Astrocyte (in vitro differentiated cells and primary cell): ENCODE measurements at regions not wholly inside any gene's neighbourhood (a gene's known extent, or its start where the extent isn't known, plus 50 kb on each side); places are given as distances from the start of the nearest gene placed in this dataset.

Experiments
- DNase-seq: peaks from one replicate; pipeline ENCODE4 v3.0.0-alpha.2; 2010; ENCODE audit warnings: low read depth
- FAIRE-seq: peaks from 2 replicates; lab custom pipeline; 2011; peaks lifted over from hg19 to GRCh38; lab: Jason Lieb, UNC
- H2AFZ ChIP-seq: 2 replicates; pipeline ENCODE4 v1.6.0; 2012; ENCODE audit warnings: low read depth, low read length, inconsistent platforms
- H3K27ac ChIP-seq: 2 replicates; pipeline ENCODE4 v1.5.1; 2011; ENCODE audit warnings: low read depth, low read length, inconsistent platforms
- H3K27me3 ChIP-seq: 2 replicates; pipeline ENCODE4 v1.6.0; 2011; ENCODE audit warnings: low read length, inconsistent platforms; ENCODE audit not compliant: insufficient read depth
- H3K36me3 ChIP-seq: 2 replicates; pipeline ENCODE4 v1.5.1; 2011; ENCODE audit warnings: low read length, inconsistent platforms; ENCODE audit not compliant: insufficient read depth
- H3K4me1 ChIP-seq: 2 replicates; pipeline ENCODE4 v1.5.1; 2011; ENCODE audit warnings: low read length, inconsistent platforms; ENCODE audit not compliant: insufficient read depth
- H3K4me2 ChIP-seq: 2 replicates; pipeline ENCODE4 v1.6.0; 2012; ENCODE audit warnings: low read length, inconsistent platforms
- H3K4me3 ChIP-seq: 2 replicates; pipeline ENCODE4 v1.5.1; 2011; ENCODE audit warnings: low read depth, mild to moderate bottlenecking, low read length, inconsistent platforms; ENCODE audit not compliant: insufficient read depth
- H3K79me2 ChIP-seq: 2 replicates; pipeline ENCODE4 v1.6.0; 2012; ENCODE audit warnings: mild to moderate bottlenecking, low read length, inconsistent platforms; ENCODE audit not compliant: insufficient read depth
- H3K9ac ChIP-seq: 2 replicates; pipeline ENCODE4 v1.6.0; 2012; ENCODE audit warnings: mild to moderate bottlenecking, low read length, inconsistent platforms
- H3K9me3 ChIP-seq: 2 replicates; pipeline ENCODE4 v1.5.1; 2012; ENCODE audit warnings: low read depth, mild to moderate bottlenecking, low read length, inconsistent platforms; ENCODE audit not compliant: insufficient read depth
- H4K20me1 ChIP-seq: 2 replicates; pipeline ENCODE4 v1.6.0; 2012; ENCODE audit warnings: low read length, inconsistent platforms; ENCODE audit not compliant: insufficient read depth
- H3K27ac Mint-ChIP-seq: one replicate; pipeline ENCODE4 v1.8.0; 2021; ENCODE audit warnings: mild to moderate bottlenecking, mixed read lengths; ENCODE audit not compliant: unreplicated experiment
- H3K27me3 Mint-ChIP-seq: one replicate; pipeline ENCODE4 v1.8.0; 2021; ENCODE audit warnings: low read depth, mixed read lengths; ENCODE audit not compliant: unreplicated experiment
- H3K36me3 Mint-ChIP-seq: one replicate; pipeline ENCODE4 v1.8.0; 2021; ENCODE audit warnings: low read depth, mixed read lengths; ENCODE audit not compliant: unreplicated experiment
- H3K4me1 Mint-ChIP-seq: one replicate; pipeline ENCODE4 v1.8.0; 2021; ENCODE audit warnings: low read depth, mixed read lengths; ENCODE audit not compliant: unreplicated experiment
- H3K4me3 Mint-ChIP-seq: one replicate; pipeline ENCODE4 v1.8.0; 2021; ENCODE audit warnings: mild to moderate bottlenecking, moderate library complexity, mixed read lengths; ENCODE audit not compliant: unreplicated experiment
- H3K9me3 Mint-ChIP-seq: one replicate; pipeline ENCODE4 v1.8.0; 2021; ENCODE audit warnings: mild to moderate bottlenecking, mixed read lengths; ENCODE audit not compliant: unreplicated experiment
- CTCF ChIP-seq: IDR thresholded peaks from 2 replicates; pipeline ENCODE4 v1.5.1; 2011; ENCODE audit warnings: low read depth, mild to moderate bottlenecking, inconsistent platforms, low read length, moderate library complexity; ENCODE audit not compliant: insufficient read depth
- EZH2 ChIP-seq: IDR thresholded peaks from 2 replicates; pipeline ENCODE4 v1.6.1; 2012; ENCODE audit warnings: mild to moderate bottlenecking, low read length, inconsistent platforms; ENCODE audit not compliant: insufficient read depth

- no peak overlapping the region for H3K4me3 Mint-ChIP-seq
- no peak overlapping the region for H2AFZ ChIP-seq
- no peak overlapping the region for H3K4me3 ChIP-seq
- no peaks in the 10 kb centered on the region for H3K4me1 ChIP-seq
- no peaks in the 10 kb centered on the region for H4K20me1 ChIP-seq
- no peaks in the 10 kb centered on the region for H3K36me3 Mint-ChIP-seq
- peaks cover 4% of the 10 kb centered on the region for H3K4me1 Mint-ChIP-seq
- no peaks in the 10 kb centered on the region for H3K79me2 ChIP-seq
- no peak overlapping the region for H3K9ac ChIP-seq
- TF ChIP-seq EZH2 (no peak), CTCF (no peak)
- no peaks in the 10 kb centered on the region for H3K9me3 ChIP-seq
- peak overlapping the region; percentile 22 for H3K27ac Mint-ChIP-seq
- FAIRE-seq, result no peak
- no peaks in the 10 kb centered on the region for H3K36me3 ChIP-seq
- H3K27me3 Mint-ChIP-seq, result peaks cover 4% of the 10 kb centered on the region
- H3K27me3 ChIP-seq, result peaks cover 7% of the 10 kb centered on the region
- DNase-seq, result no peak
- peaks cover 3% of the 10 kb centered on the region for H3K9me3 Mint-ChIP-seq
- H3K4me2 ChIP-seq, result no peak overlapping the region
- H3K27ac ChIP-seq, result no peak overlapping the region
Observed at GRCh38 chr2:235402422-235402821, 91.4 kb upstream of the AGAP1 start.

- H3K4me1 Mint-ChIP-seq, result peaks cover 4% of the 10 kb centered on the region
Observed at GRCh38 chr2:235405612-235406361, 88.1 kb upstream of the AGAP1 start.

More at GRCh38 chr2:235405612-235406361, 88.1 kb upstream of the AGAP1 start:
- no peaks in the 10 kb centered on the region for H3K9me3 ChIP-seq
- no peak overlapping the region for H2AFZ ChIP-seq
- DNase-seq (no peak), FAIRE-seq (no peak)
- no peaks in the 10 kb centered on the region for H3K36me3 ChIP-seq
- H3K27ac Mint-ChIP-seq, result no peak overlapping the region
- H3K27me3 Mint-ChIP-seq, result peaks cover 7% of the 10 kb centered on the region
- no peak overlapping the region for H3K27ac ChIP-seq
- H3K9ac ChIP-seq, result no peak overlapping the region
- H3K36me3 Mint-ChIP-seq, result no peaks in the 10 kb centered on the region
- no peak overlapping the region for H3K4me3 ChIP-seq
- TF ChIP-seq EZH2 (no peak), CTCF (no peak)
- no peak overlapping the region for H3K4me3 Mint-ChIP-seq
- no peaks in the 10 kb centered on the region for H3K79me2 ChIP-seq
- no peak overlapping the region for H3K4me2 ChIP-seq
- H3K27me3 ChIP-seq, result peaks cover 7% of the 10 kb centered on the region
- H4K20me1 ChIP-seq, result no peaks in the 10 kb centered on the region
- no peaks in the 10 kb centered on the region for H3K9me3 Mint-ChIP-seq
- H3K4me1 ChIP-seq, result no peaks in the 10 kb centered on the region
